ENCODE measurements at regions not wholly inside any gene's neighbourhood (a gene's known extent, or its start where the extent isn't known, plus 50 kb on each side); places are given as distances from the start of the nearest gene placed in this dataset.

DNA sequence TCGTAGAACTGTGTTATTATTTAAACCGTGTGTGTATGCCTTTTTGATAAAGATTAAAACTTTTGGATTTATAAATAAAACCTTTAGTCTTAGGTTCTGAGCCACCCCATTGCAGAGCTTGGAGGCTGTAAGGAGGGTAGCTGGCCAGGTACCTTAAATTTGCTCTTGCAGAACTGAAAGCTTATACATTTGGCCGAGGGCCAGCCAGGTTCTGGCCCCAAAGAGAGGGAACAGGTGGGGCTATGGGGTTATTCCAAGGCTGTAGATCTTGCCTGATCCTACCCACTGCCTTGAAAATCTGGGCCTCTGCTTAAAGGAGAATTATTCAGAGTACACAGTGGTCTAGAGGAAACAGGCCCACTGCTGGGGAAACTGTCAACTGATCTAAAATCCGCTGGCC, 59.6 kb downstream of the CAMK2N1 start:
- TF ChIP-seq, protein P1, sequence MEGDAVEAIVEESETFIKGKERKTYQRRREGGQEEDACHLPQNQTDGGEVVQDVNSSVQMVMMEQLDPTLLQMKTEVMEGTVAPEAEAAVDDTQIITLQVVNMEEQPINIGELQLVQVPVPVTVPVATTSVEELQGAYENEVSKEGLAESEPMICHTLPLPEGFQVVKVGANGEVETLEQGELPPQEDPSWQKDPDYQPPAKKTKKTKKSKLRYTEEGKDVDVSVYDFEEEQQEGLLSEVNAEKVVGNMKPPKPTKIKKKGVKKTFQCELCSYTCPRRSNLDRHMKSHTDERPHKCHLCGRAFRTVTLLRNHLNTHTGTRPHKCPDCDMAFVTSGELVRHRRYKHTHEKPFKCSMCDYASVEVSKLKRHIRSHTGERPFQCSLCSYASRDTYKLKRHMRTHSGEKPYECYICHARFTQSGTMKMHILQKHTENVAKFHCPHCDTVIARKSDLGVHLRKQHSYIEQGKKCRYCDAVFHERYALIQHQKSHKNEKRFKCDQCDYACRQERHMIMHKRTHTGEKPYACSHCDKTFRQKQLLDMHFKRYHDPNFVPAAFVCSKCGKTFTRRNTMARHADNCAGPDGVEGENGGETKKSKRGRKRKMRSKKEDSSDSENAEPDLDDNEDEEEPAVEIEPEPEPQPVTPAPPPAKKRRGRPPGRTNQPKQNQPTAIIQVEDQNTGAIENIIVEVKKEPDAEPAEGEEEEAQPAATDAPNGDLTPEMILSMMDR (conservative IDR thresholded peaks at IDR 0.05 in 1 of 2, IDR thresholded peaks at IDR 0.05 in 1 of 2; ENCODE audit: extremely low read depth in 1 of 2, insufficient read depth in 1 of 2, low read depth in 1 of 2, low read length in 2 of 2), result no peak
- TF ChIP-seq EZH2 (IDR thresholded peaks at IDR 0.05; ENCODE audit: borderline replicate concordance, low read length), result no peak
